ENCODE measurements at regions not wholly inside any gene's neighbourhood (a gene's known extent, or its start where the extent isn't known, plus 50 kb on each side); places are given as distances from the start of the nearest gene placed in this dataset.

DNA sequence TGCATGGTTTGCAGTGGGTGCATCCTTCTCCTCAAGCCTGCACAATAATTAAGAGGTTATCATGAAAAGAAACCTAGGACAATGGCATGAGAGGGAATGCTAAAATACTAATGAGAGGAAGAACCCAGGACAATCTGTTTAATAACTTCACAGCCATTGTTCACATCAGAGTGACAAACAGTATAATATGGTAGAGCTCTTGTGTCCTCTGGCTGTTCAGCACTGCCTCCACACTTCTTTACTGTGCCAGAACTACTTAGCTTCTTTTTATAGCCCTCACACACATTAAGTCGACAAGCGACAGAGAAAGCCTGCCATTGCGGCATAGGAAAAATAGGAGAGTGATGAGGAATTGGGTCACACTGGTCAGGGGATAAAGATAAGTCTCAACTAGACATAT is 65.0 kb upstream of the MEIS2 start:
- Histone ChIP-seq H3K4me1 (replicated peaks in 1 of 2) (peaks cover 0 to 7% of the 10 kb centered on the region in 2 donors), H3K27ac (no peak overlapping the region), H3K4me3 (no peak overlapping the region)
- peak in 1 of 8 experiments; percentile 21 for ATAC-seq (replicated peaks in 6 of 8)
- in situ Hi-C loops (cut with MboI; ENCODE audit: low pct_unique_long_range_greater_than_20kb in 2 of 9, low sequenced_read_pairs in 9 of 9, unreplicated experiment in 9 of 9) = no loop called here
- 27 to 100% (median 83%) methylated on average over 1 to 3 of the region's 3 CpGs; no CpG with 5 or more reads in 3 of the 10 experiments for WGBS, 10 experiments

DNA sequence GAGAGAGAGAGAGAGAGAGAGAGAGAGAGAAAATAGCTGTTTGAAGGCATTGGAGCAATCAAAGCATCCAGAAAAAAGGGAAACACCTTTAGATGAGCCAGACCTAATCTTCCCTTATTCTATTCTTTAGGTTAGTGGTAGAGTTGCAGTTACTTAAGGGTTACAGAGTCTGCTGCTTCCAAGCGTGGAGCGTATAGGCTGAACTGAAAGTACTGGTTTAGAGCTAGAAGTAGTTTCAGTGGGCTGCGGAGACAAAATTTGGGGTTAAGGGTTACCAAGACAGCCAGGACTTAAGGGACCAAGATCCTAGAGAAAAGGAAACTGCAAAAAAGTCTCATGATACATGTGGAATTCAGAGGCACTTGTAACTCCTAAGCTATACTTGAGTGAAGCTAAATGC is 66.1 kb upstream of the MEIS2 start:
- no peak overlapping the region for H3K27ac ChIP-seq
- 0 to 100% (median 75%) methylated on average over 1 to 3 of the region's 3 CpGs; no CpG with 5 or more reads in 3 of the 10 experiments for WGBS, 10 experiments
- peaks cover 0 to 7% of the 10 kb centered on the region in 2 donors for H3K4me1 ChIP-seq (replicated peaks in 1 of 2)
- no peak overlapping the region for H3K4me3 ChIP-seq
- in situ Hi-C loops (cut with MboI; ENCODE audit: low pct_unique_long_range_greater_than_20kb in 2 of 9, low sequenced_read_pairs in 9 of 9, unreplicated experiment in 9 of 9) = no loop called here
- peak in 2 of 8 experiments; percentile 34 to 46 for ATAC-seq (replicated peaks in 6 of 8)

DNA sequence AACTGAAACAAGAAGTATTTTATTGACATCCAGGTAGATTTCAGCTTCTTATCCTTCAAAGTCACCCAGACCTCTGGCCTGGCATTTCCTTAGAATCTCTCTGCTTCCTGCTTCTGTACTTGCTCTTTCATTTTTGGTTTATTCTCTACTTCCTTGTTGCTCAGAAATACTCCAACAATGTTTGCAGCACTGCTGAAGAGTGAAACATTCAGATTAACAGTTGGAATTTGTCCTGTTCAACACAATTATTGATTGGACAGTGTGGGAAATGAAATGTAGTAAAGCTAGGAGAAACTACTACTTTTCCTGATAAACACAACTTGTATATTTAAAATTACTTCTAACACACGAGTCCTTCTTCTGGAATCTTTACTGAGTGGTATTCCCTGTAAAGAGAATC is 81.0 kb upstream of the MEIS2 start:
- in situ Hi-C loops (cut with MboI; ENCODE audit: low pct_unique_long_range_greater_than_20kb in 2 of 9, low sequenced_read_pairs in 9 of 9, unreplicated experiment in 9 of 9) = no loop called here
- H3K4me1 ChIP-seq (replicated peaks in 1 of 2) = no peaks in the 10 kb centered on the region
- 0 to 100% (median 44%) methylated on average over 1 of the region's 1 CpG; no CpG with 5 or more reads in 2 of the 10 experiments for WGBS, 10 experiments
- no peak for ATAC-seq (replicated peaks in 6 of 8)
- no peak overlapping the region for H3K27ac ChIP-seq
- H3K4me3 ChIP-seq = no peak overlapping the region

DNA sequence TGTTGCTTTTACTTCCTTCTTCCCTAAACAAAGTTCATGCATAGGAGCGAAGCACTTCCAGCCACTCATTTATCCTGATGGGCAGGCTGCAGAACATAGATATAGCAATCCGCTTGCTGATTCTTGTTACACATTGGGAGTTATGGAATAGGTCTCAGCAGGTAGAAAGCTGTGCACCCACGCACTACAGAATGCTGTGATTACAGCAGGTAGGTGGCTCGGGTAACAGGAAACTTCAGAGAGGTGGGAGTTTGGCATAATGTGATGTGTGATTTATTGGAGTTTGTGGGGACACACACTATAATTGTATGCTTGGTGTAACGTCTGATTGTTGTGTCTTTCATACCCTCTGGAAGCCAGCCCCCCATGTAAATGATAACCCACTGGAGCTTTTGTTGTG is 99.2 kb upstream of the MEIS2 start:
- Histone ChIP-seq H3K4me3 (no peak overlapping the region), H3K27ac (no peak overlapping the region), H3K4me1 (replicated peaks in 1 of 2) (peaks cover 0 to 5% of the 10 kb centered on the region in 2 donors)
- ATAC-seq (replicated peaks in 6 of 8) = no peak
- in situ Hi-C loops (cut with MboI; ENCODE audit: low pct_unique_long_range_greater_than_20kb in 2 of 9, low sequenced_read_pairs in 9 of 9, unreplicated experiment in 9 of 9) = no loop called here
- 0 to 95% (median 62%) methylated on average over 2 to 4 of the region's 5 CpGs; no CpG with 5 or more reads in 2 of the 10 experiments for WGBS, 10 experiments

DNA sequence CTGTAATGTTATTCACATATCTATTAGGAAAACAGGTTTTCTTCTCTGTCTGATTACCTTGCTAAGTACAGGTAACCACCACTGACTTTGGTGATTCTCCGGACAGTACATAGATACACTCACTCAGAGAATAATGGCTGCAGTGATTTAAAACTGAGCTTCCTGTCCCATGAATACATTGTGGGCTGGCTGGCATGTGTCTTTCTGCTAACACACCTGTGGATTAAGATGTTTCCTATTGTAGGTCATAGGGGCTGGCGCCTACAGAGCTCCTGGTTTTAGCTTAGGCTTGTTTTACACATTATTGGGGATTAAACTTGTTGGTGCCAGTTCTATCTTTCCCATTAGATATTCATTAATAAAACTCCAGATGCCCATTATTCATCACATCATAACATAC is 102.7 kb upstream of the MEIS2 start:
- H3K27ac ChIP-seq = no peak overlapping the region
- WGBS, 10 experiments = 0 to 100% (median 86%) methylated on average over 1 to 2 of the region's 2 CpGs; no CpG with 5 or more reads in 3 of the 10 experiments
- no peak overlapping the region for H3K4me3 ChIP-seq
- in situ Hi-C loops (cut with MboI; ENCODE audit: low pct_unique_long_range_greater_than_20kb in 2 of 9, low sequenced_read_pairs in 9 of 9, unreplicated experiment in 9 of 9) = no loop called here
- no peak for ATAC-seq (replicated peaks in 6 of 8)
- peaks cover 0 to 14% of the 10 kb centered on the region in 2 donors for H3K4me1 ChIP-seq (replicated peaks in 1 of 2)

DNA sequence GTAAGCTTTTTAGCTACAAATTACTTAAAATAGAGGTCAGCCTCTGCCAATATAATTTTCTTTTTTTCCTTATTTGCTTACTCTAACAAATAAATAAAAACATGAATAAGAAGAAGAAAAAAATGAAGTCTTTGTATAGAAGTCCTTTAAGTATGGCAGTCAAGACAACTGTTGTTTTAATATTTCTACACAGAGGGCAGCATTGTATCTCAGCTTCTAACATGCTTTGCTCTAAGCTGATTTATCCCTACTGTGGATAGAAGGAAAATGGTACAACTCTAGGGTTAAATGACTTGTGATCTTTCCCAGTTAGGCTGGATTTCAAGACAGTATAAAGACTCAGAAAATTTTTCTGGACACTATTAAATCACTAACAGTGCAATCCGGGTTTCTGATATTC is 104.3 kb upstream of the MEIS2 start:
- 0 to 100% (median 67%) methylated on average over 1 of the region's 1 CpG; no CpG with 5 or more reads in 1 of the 10 experiments for WGBS, 10 experiments
- ATAC-seq (replicated peaks in 6 of 8) = peak in 2 of 8 experiments; percentile 50 to 60
- Histone ChIP-seq H3K4me3 (no peak overlapping the region), H3K27ac (no peak overlapping the region), H3K4me1 (replicated peaks in 1 of 2) (peaks cover 0 to 26% of the 10 kb centered on the region in 2 donors)
- in situ Hi-C loops (cut with MboI; ENCODE audit: low pct_unique_long_range_greater_than_20kb in 2 of 9, low sequenced_read_pairs in 9 of 9, unreplicated experiment in 9 of 9) = no loop called here

DNA sequence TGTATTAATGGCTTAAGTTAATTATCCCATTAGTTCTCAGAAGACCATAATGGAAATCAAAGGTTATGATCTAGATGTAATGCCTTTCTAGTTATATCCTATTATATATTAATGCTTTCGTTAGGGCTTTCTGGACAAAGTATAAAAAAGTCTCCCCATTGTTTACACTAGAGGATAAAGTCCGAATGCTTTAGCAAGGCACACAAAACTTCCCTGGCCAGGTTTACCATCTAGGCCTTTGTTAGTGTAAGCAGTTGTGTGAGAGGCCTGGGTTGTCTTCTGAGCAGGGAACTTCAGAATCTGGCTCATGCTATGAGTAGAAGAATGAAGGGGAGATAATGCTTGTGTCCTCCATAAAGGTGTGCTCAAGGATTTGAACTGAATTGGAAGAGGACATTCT is 106.3 kb upstream of the MEIS2 start:
- ATAC-seq (replicated peaks in 6 of 8) = no peak
- WGBS, 10 experiments = 21 to 100% (median 80%) methylated on average over 1 to 2 of the region's 2 CpGs; no CpG with 5 or more reads in 1 of the 10 experiments
- Histone ChIP-seq H3K4me3 (no peak overlapping the region), H3K27ac (no peak overlapping the region), H3K4me1 (replicated peaks in 1 of 2) (peaks cover 0 to 26% of the 10 kb centered on the region in 2 donors)
- in situ Hi-C loops (cut with MboI; ENCODE audit: low pct_unique_long_range_greater_than_20kb in 2 of 9, low sequenced_read_pairs in 9 of 9, unreplicated experiment in 9 of 9) = no loop called here

DNA sequence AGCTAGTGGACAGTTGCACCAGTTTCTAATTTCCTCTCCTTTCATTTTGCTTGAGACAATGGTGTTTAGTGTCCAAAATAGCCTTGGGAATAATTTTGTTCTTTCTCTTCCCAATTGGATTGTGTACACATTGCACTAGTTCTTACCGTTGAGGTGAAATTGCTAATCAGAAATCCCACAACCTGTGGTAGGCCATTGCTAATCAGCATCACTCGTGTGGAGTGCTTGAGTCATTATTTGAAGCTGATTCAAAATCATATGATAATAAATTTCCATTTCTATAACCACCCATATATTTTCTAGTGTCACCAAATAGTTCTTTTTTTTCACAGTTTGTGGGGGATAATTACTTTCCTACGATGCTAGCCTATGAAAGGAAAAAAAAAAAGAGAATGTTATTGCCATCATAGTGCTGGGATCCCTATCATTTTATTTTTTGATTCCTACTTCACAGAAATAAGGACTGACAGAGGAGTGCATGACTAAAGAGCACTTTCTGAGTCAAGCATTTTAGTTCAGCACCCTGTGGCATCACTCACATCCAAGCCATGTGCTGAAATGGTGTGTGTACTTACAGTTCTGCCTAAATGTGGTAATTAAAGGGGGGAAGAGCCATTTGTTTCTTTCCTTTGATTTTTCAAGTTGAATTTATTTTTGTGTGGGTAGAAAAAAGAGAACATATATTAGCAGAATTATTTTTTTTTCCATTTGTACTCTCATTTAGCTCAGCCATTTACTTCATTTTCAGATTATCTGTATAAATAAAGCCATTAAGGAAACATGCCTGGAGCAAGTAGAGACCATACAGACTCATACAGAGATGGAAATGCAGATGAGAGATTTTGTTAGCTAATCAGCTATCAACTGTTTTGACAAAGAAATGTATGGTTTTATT is 108.0 kb upstream of the MEIS2 start:
- in situ Hi-C loops (cut with MboI; ENCODE audit: low pct_unique_long_range_greater_than_20kb in 2 of 9, low sequenced_read_pairs in 9 of 9, unreplicated experiment in 9 of 9) = no loop called here
- 10 to 94% (median 47%) methylated on average over 1 to 3 of the region's 3 CpGs for WGBS, 10 experiments
- no peak overlapping the region for H3K4me3 ChIP-seq
- peak in 5 of 8 experiments; percentile 50 to 91 (median 80) for ATAC-seq (replicated peaks in 6 of 8)
- peaks cover 0 to 26% of the 10 kb centered on the region in 2 donors for H3K4me1 ChIP-seq (replicated peaks in 1 of 2)
- H3K27ac ChIP-seq = no peak overlapping the region

DNA sequence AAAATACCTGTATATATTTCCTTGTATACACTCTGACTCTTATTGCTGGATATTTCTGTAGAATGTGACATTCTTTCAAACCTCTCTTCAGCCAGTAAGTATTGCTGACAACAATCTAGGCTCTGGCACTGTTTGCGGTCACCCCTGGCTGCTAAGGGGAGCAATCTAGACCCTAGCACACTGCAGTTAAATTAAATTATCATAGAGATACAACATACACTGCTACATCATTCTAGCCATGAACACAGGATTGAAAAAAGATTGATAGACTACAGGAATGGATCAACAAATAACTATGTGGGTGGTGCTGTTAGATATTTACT is 108.7 kb upstream of the MEIS2 start:
- 13 to 100% (median 89%) methylated on average over 1 of the region's 1 CpG; no CpG with 5 or more reads in 3 of the 10 experiments for WGBS, 10 experiments
- Histone ChIP-seq H3K4me3 (no peak overlapping the region), H3K27ac (no peak overlapping the region), H3K4me1 (replicated peaks in 1 of 2) (peaks cover 0 to 26% of the 10 kb centered on the region in 2 donors)
- peak in 2 of 8 experiments; percentile 26 to 32 for ATAC-seq (replicated peaks in 6 of 8)
- in situ Hi-C loops (cut with MboI; ENCODE audit: low pct_unique_long_range_greater_than_20kb in 2 of 9, low sequenced_read_pairs in 9 of 9, unreplicated experiment in 9 of 9) = no loop called here

DNA sequence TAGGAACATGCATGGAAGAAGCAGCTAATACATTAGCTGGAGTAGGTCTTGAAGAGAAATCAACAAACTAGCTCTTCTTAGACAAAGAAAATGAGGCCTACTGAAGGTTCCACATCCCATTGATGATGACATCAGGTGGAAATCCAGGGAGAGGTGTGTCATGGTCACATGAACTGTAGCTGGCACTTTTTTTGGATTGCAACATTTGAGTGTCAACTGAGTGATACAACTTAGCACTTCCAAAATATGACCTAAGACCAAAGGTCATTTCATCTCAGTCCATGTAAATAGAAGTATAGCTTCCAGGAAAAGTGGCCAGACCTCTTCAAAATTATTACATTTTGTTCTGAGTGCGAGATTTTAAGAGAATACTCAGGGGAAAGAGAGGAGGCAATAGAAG is 117.2 kb upstream of the MEIS2 start:
- ATAC-seq (replicated peaks in 6 of 8) = no peak
- 0 to 100% (median 65%) methylated on average over 1 of the region's 1 CpG for WGBS, 10 experiments

DNA sequence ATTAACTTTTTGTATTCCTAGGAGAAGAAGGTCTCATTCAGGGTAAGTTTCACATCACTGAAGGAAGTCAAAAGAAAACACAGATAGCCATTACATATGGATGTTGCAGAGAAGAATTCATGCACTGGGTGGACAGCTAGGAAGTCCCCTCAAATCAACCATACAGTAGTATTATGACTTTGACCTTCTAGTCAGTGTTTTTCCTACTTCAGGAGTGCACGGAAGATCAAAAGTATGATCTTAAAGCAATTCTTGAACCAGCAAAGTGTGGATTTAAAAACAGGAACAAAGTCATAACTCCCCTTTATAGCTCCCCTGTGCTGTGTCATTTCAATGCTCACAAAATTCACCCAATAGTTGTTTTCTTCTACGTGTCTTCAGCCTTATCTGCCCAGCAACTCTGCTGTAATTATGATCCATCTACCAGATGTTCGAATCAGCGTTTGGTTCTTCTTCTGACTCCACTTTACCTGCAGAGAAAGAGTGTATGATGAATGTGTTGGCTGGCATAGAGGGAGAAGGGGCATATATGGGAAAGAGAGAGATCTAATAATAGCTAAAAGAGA is 118.1 kb upstream of the MEIS2 start:
- Histone ChIP-seq H3K27ac (no peak overlapping the region), H3K4me3 (no peak overlapping the region), H3K4me1 (replicated peaks in 1 of 2) (peaks cover 6 to 46% of the 10 kb centered on the region in 2 donors)
- ATAC-seq (replicated peaks in 6 of 8) = no peak
- whole genome bisulfite sequencing, 10 experiments = 0 to 100% (median 85%) methylated on average over 1 to 4 of the region's 4 CpGs
- in situ Hi-C loops (cut with MboI; ENCODE audit: low pct_unique_long_range_greater_than_20kb in 2 of 9, low sequenced_read_pairs in 9 of 9, unreplicated experiment in 9 of 9) = no loop called here

More for the DNA sequence above, 117.2 kb upstream of the MEIS2 start:
- in situ Hi-C loops (cut with MboI; ENCODE audit: low pct_unique_long_range_greater_than_20kb in 2 of 9, low sequenced_read_pairs in 9 of 9, unreplicated experiment in 9 of 9) = no loop called here
- no peak overlapping the region for H3K27ac ChIP-seq
- peaks cover 4 to 37% of the 10 kb centered on the region in 2 donors for H3K4me1 ChIP-seq (replicated peaks in 1 of 2)
- no peak overlapping the region for H3K4me3 ChIP-seq

DNA sequence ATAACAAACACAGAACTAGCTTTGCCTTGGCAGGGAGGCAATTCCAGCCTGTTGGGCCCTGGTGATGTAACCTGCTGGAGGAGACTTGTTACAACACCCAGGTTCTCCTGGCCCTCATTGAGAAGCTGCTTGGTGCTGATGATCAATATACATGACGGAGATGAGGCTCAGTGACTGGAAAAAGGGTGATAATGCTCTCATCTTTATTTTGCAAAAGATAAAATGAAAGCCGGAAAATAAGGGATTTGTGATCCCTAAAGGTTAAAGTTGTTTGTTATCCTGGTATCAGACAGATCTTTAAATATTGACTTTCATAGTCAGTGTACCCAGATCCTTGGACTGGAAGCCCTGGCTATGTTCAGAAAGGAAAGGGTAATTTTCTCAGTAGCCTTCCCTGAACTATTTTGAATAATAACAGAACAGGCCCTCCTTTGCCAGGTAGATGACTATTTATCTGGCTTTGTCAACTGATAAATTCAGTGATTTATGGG is 118.9 kb upstream of the MEIS2 start:
- in situ Hi-C loops (cut with MboI; ENCODE audit: low pct_unique_long_range_greater_than_20kb in 2 of 9, low sequenced_read_pairs in 9 of 9, unreplicated experiment in 9 of 9) = no loop called here
- 0 to 100% (median 78%) methylated on average over 1 to 2 of the region's 2 CpGs for WGBS, 10 experiments
- ATAC-seq (replicated peaks in 6 of 8) = no peak

DNA sequence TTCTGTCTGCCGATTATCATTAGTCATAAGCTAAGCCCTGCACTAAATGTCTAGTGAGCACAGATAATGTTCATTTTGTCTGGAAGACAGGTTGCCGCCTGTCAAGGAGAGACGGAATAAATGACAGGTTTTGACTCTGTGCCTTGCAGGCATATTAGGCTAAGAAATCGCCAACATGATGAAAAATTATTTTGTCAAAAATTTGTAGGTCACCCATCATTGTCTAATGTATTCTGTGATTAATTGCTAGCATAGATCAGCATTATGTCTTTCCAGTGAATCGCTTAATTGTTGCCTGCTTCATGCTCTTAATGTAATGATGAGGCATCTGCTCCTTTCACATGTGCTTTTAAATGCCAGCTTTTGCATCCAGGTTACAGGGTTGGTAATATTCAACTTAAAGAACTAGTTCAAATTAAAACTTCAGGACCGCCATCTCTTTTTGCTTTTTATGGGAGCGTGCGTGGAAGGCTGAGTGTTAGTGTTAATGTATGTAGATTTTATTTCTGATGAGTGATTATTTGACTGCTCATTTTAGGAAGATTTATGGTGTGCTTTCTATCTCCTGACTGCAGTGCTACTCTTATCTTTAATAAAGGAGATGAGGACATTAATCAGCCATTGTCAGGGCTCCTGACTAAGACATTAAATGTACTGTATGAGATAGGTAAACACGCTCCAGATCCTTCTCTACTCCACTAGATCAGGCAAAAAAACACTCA is 120.8 kb upstream of the MEIS2 start:
- ATAC-seq (replicated peaks in 6 of 8) = peak in 5 of 8 experiments; percentile 87 to 91 (median 89)
- H3K4me1 ChIP-seq (replicated peaks in 1 of 2) = peaks cover 6 to 53% of the 10 kb centered on the region in 2 donors
- in situ Hi-C loops (cut with MboI; ENCODE audit: low pct_unique_long_range_greater_than_20kb in 2 of 9, low sequenced_read_pairs in 9 of 9, unreplicated experiment in 9 of 9) = no loop called here
- WGBS, 10 experiments = 23 to 82% (median 73%) methylated on average over 4 to 9 of the region's 9 CpGs
- H3K4me3 ChIP-seq = no peak overlapping the region
- H3K27ac ChIP-seq = peak overlapping the region in 1 of 2 donors; percentile 63

More for the DNA sequence above, 118.9 kb upstream of the MEIS2 start:
- H3K4me3 ChIP-seq = no peak overlapping the region
- H3K4me1 ChIP-seq (replicated peaks in 1 of 2) = peaks cover 6 to 51% of the 10 kb centered on the region in 2 donors
- H3K27ac ChIP-seq = no peak overlapping the region

Measured in motor neuron (in vitro differentiated cells).